Astrocyte (in vitro differentiated cells and primary cell): ENCODE measurements at regions not wholly inside any gene's neighbourhood (a gene's known extent, or its start where the extent isn't known, plus 50 kb on each side); places are given as distances from the start of the nearest gene placed in this dataset.

ENCODE experiments used
- EZH2 ChIP-seq: IDR thresholded peaks from 2 replicates; pipeline ENCODE4 v1.6.1; 2012; ENCODE audit warnings: mild to moderate bottlenecking, low read length, inconsistent platforms; ENCODE audit not compliant: insufficient read depth
- TF ChIP-seq, protein P1 (sequence below): IDR thresholded peaks from 2 replicates; pipeline ENCODE4 v1.5.1; 2011; ENCODE audit warnings: low read depth, mild to moderate bottlenecking, inconsistent platforms, low read length, moderate library complexity; ENCODE audit not compliant: insufficient read depth

DNA sequence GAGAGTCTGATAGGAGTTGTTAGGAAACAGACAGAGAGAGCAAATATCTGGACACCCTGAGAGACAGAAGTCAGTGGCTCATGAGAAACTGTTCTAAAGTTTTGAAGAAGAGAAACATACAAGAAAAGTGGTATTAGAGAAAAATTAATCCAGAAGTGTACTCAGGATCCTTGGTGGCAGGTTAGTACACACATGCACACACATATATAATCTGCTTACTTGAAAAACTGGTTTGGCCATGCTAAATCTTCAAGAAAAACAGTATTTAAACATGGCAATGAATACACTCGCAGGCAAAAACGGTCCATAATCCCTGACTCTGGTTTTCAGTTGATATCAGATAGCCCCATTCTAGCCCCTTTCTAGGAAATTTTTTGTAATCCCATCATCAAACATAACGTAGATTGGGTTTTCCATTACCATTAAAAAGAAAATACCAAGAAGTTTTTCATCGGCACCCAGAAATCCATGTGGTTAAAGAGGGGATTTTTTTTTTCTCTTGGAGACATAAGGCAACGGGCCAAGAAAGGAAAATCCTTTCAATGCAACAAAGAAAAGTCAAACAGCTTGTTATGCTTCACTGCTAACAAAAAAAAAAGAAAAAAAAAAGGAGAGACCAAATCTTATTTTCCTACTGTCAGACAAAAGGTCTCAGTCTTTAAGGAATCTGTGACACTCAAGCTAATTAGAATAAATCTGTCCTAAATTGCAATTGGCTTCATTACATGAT, 178.0 kb upstream of the MIR17HG start:
- TF ChIP-seq, protein P1, sequence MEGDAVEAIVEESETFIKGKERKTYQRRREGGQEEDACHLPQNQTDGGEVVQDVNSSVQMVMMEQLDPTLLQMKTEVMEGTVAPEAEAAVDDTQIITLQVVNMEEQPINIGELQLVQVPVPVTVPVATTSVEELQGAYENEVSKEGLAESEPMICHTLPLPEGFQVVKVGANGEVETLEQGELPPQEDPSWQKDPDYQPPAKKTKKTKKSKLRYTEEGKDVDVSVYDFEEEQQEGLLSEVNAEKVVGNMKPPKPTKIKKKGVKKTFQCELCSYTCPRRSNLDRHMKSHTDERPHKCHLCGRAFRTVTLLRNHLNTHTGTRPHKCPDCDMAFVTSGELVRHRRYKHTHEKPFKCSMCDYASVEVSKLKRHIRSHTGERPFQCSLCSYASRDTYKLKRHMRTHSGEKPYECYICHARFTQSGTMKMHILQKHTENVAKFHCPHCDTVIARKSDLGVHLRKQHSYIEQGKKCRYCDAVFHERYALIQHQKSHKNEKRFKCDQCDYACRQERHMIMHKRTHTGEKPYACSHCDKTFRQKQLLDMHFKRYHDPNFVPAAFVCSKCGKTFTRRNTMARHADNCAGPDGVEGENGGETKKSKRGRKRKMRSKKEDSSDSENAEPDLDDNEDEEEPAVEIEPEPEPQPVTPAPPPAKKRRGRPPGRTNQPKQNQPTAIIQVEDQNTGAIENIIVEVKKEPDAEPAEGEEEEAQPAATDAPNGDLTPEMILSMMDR: no peak
- no peak for TF ChIP-seq EZH2
